H7 (cell line): ENCODE measurements at regions not wholly inside any gene's neighbourhood (a gene's known extent, or its start where the extent isn't known, plus 50 kb on each side); places are given as distances from the start of the nearest gene placed in this dataset.

Experiments used
- DNase-seq: peaks from one replicate; pipeline ENCODE4 v3.0.0; 2012
- H3K27me3 ChIP-seq: 2 replicates; pipeline ENCODE4 v1.6.0; 2011; ENCODE audit warnings: mild to moderate bottlenecking, low read length; ENCODE audit not compliant: control insufficient read depth, insufficient read depth
- H3K36me3 ChIP-seq: replicated peaks from 2 replicates; pipeline ENCODE4 v1.5.1; 2011; ENCODE audit warnings: low read length; ENCODE audit not compliant: control insufficient read depth, insufficient read depth
- H3K4me3 ChIP-seq: 2 replicates; pipeline ENCODE4 v1.5.1; 2011; ENCODE audit warnings: low read depth, mild to moderate bottlenecking, control low read depth, low read length, moderate library complexity; ENCODE audit not compliant: insufficient read depth

GRCh38 chr15:91599261-91599660, 254.2 kb upstream of the SLCO3A1 start:
- Histone ChIP-seq H3K27me3 (no peaks in the 10 kb centered on the region; the same call in 1 of the 2 replicates), H3K36me3 (no peaks in the 10 kb centered on the region), H3K4me3 (no peak overlapping the region)
- DNase-seq: no peak

GRCh38 chr15:91603384-91604080, 250.0 kb upstream of the SLCO3A1 start:
- Histone ChIP-seq H3K27me3 (no peaks in the 10 kb centered on the region), H3K4me3 (no peak overlapping the region), H3K36me3 (no peaks in the 10 kb centered on the region)
- no peak for DNase-seq

GRCh38 chr15:91604122-91604521, 249.4 kb upstream of the SLCO3A1 start:
- DNase-seq: no peak
- H3K4me3 ChIP-seq: no peak overlapping the region
- no peaks in the 10 kb centered on the region for H3K27me3 ChIP-seq
- no peaks in the 10 kb centered on the region for H3K36me3 ChIP-seq

GRCh38 chr15:91605576-91605975, 247.9 kb upstream of the SLCO3A1 start:
- Histone ChIP-seq H3K27me3 (no peaks in the 10 kb centered on the region), H3K4me3 (no peak overlapping the region), H3K36me3 (no peaks in the 10 kb centered on the region)
- no peak for DNase-seq

GRCh38 chr15:91609231-91609630, 244.3 kb upstream of the SLCO3A1 start:
- H3K27me3 ChIP-seq: no peaks in the 10 kb centered on the region
- no peak for DNase-seq
- no peak overlapping the region for H3K4me3 ChIP-seq
- H3K36me3 ChIP-seq: no peaks in the 10 kb centered on the region

GRCh38 chr15:91609966-91610365, 243.5 kb upstream of the SLCO3A1 start:
- H3K27me3 ChIP-seq: no peaks in the 10 kb centered on the region
- no peaks in the 10 kb centered on the region for H3K36me3 ChIP-seq
- no peak overlapping the region for H3K4me3 ChIP-seq
- no peak for DNase-seq

GRCh38 chr15:91611561-91612323, 241.8 kb upstream of the SLCO3A1 start:
- Histone ChIP-seq H3K4me3 (no peak overlapping the region), H3K27me3 (no peaks in the 10 kb centered on the region), H3K36me3 (no peaks in the 10 kb centered on the region)
- no peak for DNase-seq

GRCh38 chr15:91620229-91620628, 233.3 kb upstream of the SLCO3A1 start:
- H3K27me3 ChIP-seq: no peaks in the 10 kb centered on the region
- H3K36me3 ChIP-seq: no peaks in the 10 kb centered on the region
- no peak for DNase-seq
- H3K4me3 ChIP-seq: no peak overlapping the region

- Histone ChIP-seq H3K27me3 (no peaks in the 10 kb centered on the region), H3K36me3 (no peaks in the 10 kb centered on the region), H3K4me3 (no peak overlapping the region)
- no peak for DNase-seq
Observed at GRCh38 chr15:91622235-91622634, 231.3 kb upstream of the SLCO3A1 start.

- Histone ChIP-seq H3K27me3 (no peaks in the 10 kb centered on the region), H3K36me3 (no peaks in the 10 kb centered on the region), H3K4me3 (no peak overlapping the region)
- DNase-seq: no peak
Observed at GRCh38 chr15:91622711-91623342, 230.7 kb upstream of the SLCO3A1 start.

- DNase-seq: no peak
- H3K36me3 ChIP-seq: no peaks in the 10 kb centered on the region
- no peaks in the 10 kb centered on the region for H3K27me3 ChIP-seq
- H3K4me3 ChIP-seq: no peak overlapping the region
Observed at GRCh38 chr15:91624353-91624968, 229.0 kb upstream of the SLCO3A1 start.

- DNase-seq: no peak
- no peaks in the 10 kb centered on the region for H3K36me3 ChIP-seq
- H3K4me3 ChIP-seq: no peak overlapping the region
- H3K27me3 ChIP-seq: no peaks in the 10 kb centered on the region
Observed at GRCh38 chr15:91625506-91625905, 228.0 kb upstream of the SLCO3A1 start.

GRCh38 chr15:91627473-91628278, 225.8 kb upstream of the SLCO3A1 start:
- DNase-seq: peak; percentile 17

GRCh38 chr15:91630090-91630489, 223.4 kb upstream of the SLCO3A1 start:
- Histone ChIP-seq H3K27me3 (no peaks in the 10 kb centered on the region), H3K4me3 (no peak overlapping the region), H3K36me3 (no peaks in the 10 kb centered on the region)
- no peak for DNase-seq

More at GRCh38 chr15:91627473-91628278, 225.8 kb upstream of the SLCO3A1 start:
- no peaks in the 10 kb centered on the region for H3K36me3 ChIP-seq
- no peaks in the 10 kb centered on the region for H3K27me3 ChIP-seq
- H3K4me3 ChIP-seq: no peak overlapping the region
